Activated T-helper 1 cell treated with anti-CD3 and anti-CD28 coated beads, Interleukin-12 subunit alpha, Interleukin-12 subunit beta, Interleukin-2, Interleukin-4 antibody, amounts not matched to agents 30 ng/mL and 10 ng/mL and 1 ng/mL, durations not matched to agents 14 hours and 24 hours and 36 hours (primary cell): ENCODE measurements at regions not wholly inside any gene's neighbourhood (a gene's known extent, or its start where the extent isn't known, plus 50 kb on each side); places are given as distances from the start of the nearest gene placed in this dataset.

Experiments used
- DNase-seq: peaks from one replicate; pipeline ENCODE4 v3.0.0; 2021; ENCODE audit warnings: low spot score
- H3K27ac Mint-ChIP-seq: one replicate; pipeline ENCODE4 v1.8.0; 2021; ENCODE audit warnings: mild to moderate bottlenecking, mixed read lengths
- H3K27me3 Mint-ChIP-seq: one replicate; pipeline ENCODE4 v1.8.0; 2022; ENCODE audit warnings: mild to moderate bottlenecking, moderate library complexity, mixed read lengths; ENCODE audit not compliant: insufficient read depth
- H3K36me3 Mint-ChIP-seq: one replicate; pipeline ENCODE4 v1.8.0; 2021; ENCODE audit warnings: low read depth, mixed read lengths
- H3K4me1 Mint-ChIP-seq: one replicate; pipeline ENCODE4 v1.8.0; 2021; ENCODE audit warnings: low read depth, mixed read lengths
- H3K4me3 Mint-ChIP-seq: one replicate; pipeline ENCODE4 v1.8.0; 2021; ENCODE audit warnings: mild to moderate bottlenecking, moderate library complexity, mixed read lengths
- H3K9me3 Mint-ChIP-seq: one replicate; pipeline ENCODE4 v1.8.0; 2021; ENCODE audit warnings: mixed read lengths
- intact Hi-C: fragments of 100-400 bp; cut with micrococcal nuclease; formaldehyde crosslinking; loops from one replicate; pipeline ENCODE4 v1.15.1; 2024

- peaks cover 5% of the 10 kb centered on the region for H3K9me3 Mint-ChIP-seq
Measured at GRCh38 chr2:76326636-76327035, 615.9 kb upstream of the GCFC2 start.

GRCh38 chr2:76323381-76323780 lies 612.7 kb upstream of the GCFC2 start:
- H3K4me3 Mint-ChIP-seq, result no peak overlapping the region
- intact Hi-C loops, result no loop called here
- H3K36me3 Mint-ChIP-seq, result no peaks in the 10 kb centered on the region
- H3K27me3 Mint-ChIP-seq, result no peaks in the 10 kb centered on the region
- H3K27ac Mint-ChIP-seq, result no peak overlapping the region
- H3K9me3 Mint-ChIP-seq, result peaks cover 11% of the 10 kb centered on the region
- DNase-seq, result no peak
- no peaks in the 10 kb centered on the region for H3K4me1 Mint-ChIP-seq

More at GRCh38 chr2:76326636-76327035, 615.9 kb upstream of the GCFC2 start:
- no peaks in the 10 kb centered on the region for H3K36me3 Mint-ChIP-seq
- no peaks in the 10 kb centered on the region for H3K4me1 Mint-ChIP-seq
- H3K27ac Mint-ChIP-seq, result no peak overlapping the region
- H3K4me3 Mint-ChIP-seq, result no peak overlapping the region
- DNase-seq, result no peak
- intact Hi-C loops, result no loop called here
- H3K27me3 Mint-ChIP-seq, result no peaks in the 10 kb centered on the region

GRCh38 chr2:76320716-76321115 lies 610.0 kb upstream of the GCFC2 start:
- Mint-ChIP-seq H3K4me3 (no peak overlapping the region), H3K36me3 (no peaks in the 10 kb centered on the region), H3K9me3 (peaks cover 13% of the 10 kb centered on the region), H3K4me1 (no peaks in the 10 kb centered on the region), H3K27me3 (no peaks in the 10 kb centered on the region), H3K27ac (no peak overlapping the region)
- no peak for DNase-seq
- intact Hi-C loops, result no loop called here

- Mint-ChIP-seq H3K36me3 (no peaks in the 10 kb centered on the region), H3K27ac (no peak overlapping the region)
- intact Hi-C loops, result no loop called here
Measured at GRCh38 chr2:76318848-76319360, 608.2 kb upstream of the GCFC2 start.

GRCh38 chr2:76316691-76317090 lies 606.0 kb upstream of the GCFC2 start:
- Mint-ChIP-seq H3K27ac (no peak overlapping the region), H3K4me3 (no peak overlapping the region), H3K4me1 (no peaks in the 10 kb centered on the region), H3K27me3 (no peaks in the 10 kb centered on the region), H3K9me3 (peaks cover 17% of the 10 kb centered on the region), H3K36me3 (no peaks in the 10 kb centered on the region)
- DNase-seq, result no peak
- intact Hi-C loops, result no loop called here

More at GRCh38 chr2:76318848-76319360, 608.2 kb upstream of the GCFC2 start:
- H3K27me3 Mint-ChIP-seq, result no peaks in the 10 kb centered on the region
- no peaks in the 10 kb centered on the region for H3K4me1 Mint-ChIP-seq
- H3K4me3 Mint-ChIP-seq, result no peak overlapping the region
- H3K9me3 Mint-ChIP-seq, result peaks cover 19% of the 10 kb centered on the region
- DNase-seq, result no peak

GRCh38 chr2:76314271-76315020 lies 603.7 kb upstream of the GCFC2 start:
- no peaks in the 10 kb centered on the region for H3K36me3 Mint-ChIP-seq
- intact Hi-C loops, result no loop called here
- no peaks in the 10 kb centered on the region for H3K4me1 Mint-ChIP-seq

GRCh38 chr2:76312236-76312635 lies 601.5 kb upstream of the GCFC2 start:
- no peak for DNase-seq
- H3K27ac Mint-ChIP-seq, result no peak overlapping the region
- no peak overlapping the region for H3K4me3 Mint-ChIP-seq
- intact Hi-C loops, result no loop called here
- peaks cover 15% of the 10 kb centered on the region for H3K9me3 Mint-ChIP-seq
- no peaks in the 10 kb centered on the region for H3K4me1 Mint-ChIP-seq
- no peaks in the 10 kb centered on the region for H3K27me3 Mint-ChIP-seq
- no peaks in the 10 kb centered on the region for H3K36me3 Mint-ChIP-seq

More at GRCh38 chr2:76314271-76315020, 603.7 kb upstream of the GCFC2 start:
- no peak overlapping the region for H3K4me3 Mint-ChIP-seq
- peaks cover 15% of the 10 kb centered on the region for H3K9me3 Mint-ChIP-seq
- H3K27me3 Mint-ChIP-seq, result no peaks in the 10 kb centered on the region
- no peak overlapping the region for H3K27ac Mint-ChIP-seq
- no peak for DNase-seq

- no peak overlapping the region for H3K27ac Mint-ChIP-seq
- no peak overlapping the region for H3K4me3 Mint-ChIP-seq
- no peaks in the 10 kb centered on the region for H3K27me3 Mint-ChIP-seq
- no peak for DNase-seq
- no peaks in the 10 kb centered on the region for H3K4me1 Mint-ChIP-seq
- intact Hi-C loops, result no loop called here
- peaks cover 18% of the 10 kb centered on the region for H3K9me3 Mint-ChIP-seq
- no peaks in the 10 kb centered on the region for H3K36me3 Mint-ChIP-seq
Measured at GRCh38 chr2:76311728-76312127, 601.0 kb upstream of the GCFC2 start.

- intact Hi-C loops, result no loop called here
- Mint-ChIP-seq H3K36me3 (no peaks in the 10 kb centered on the region), H3K4me3 (no peak overlapping the region), H3K9me3 (peaks cover 18% of the 10 kb centered on the region), H3K4me1 (no peaks in the 10 kb centered on the region), H3K27me3 (no peaks in the 10 kb centered on the region), H3K27ac (no peak overlapping the region)
- DNase-seq, result no peak
Measured at GRCh38 chr2:76310894-76311633, 600.3 kb upstream of the GCFC2 start.

GRCh38 chr2:76307495-76307894 lies 596.8 kb upstream of the GCFC2 start:
- Mint-ChIP-seq H3K27ac (no peak overlapping the region), H3K9me3 (peaks cover 22% of the 10 kb centered on the region), H3K36me3 (no peaks in the 10 kb centered on the region), H3K4me3 (no peak overlapping the region), H3K27me3 (no peaks in the 10 kb centered on the region), H3K4me1 (no peaks in the 10 kb centered on the region)
- intact Hi-C loops, result no loop called here
- DNase-seq, result no peak

- no peak for DNase-seq
- Mint-ChIP-seq H3K27me3 (no peaks in the 10 kb centered on the region), H3K27ac (no peak overlapping the region), H3K4me3 (no peak overlapping the region), H3K36me3 (no peaks in the 10 kb centered on the region), H3K9me3 (peaks cover 2% of the 10 kb centered on the region), H3K4me1 (no peaks in the 10 kb centered on the region)
- intact Hi-C loops, result no loop called here
Measured at GRCh38 chr2:76298041-76298440, 587.3 kb upstream of the GCFC2 start.

- no peak overlapping the region for H3K4me3 Mint-ChIP-seq
- no peaks in the 10 kb centered on the region for H3K9me3 Mint-ChIP-seq
- no peaks in the 10 kb centered on the region for H3K27me3 Mint-ChIP-seq
- no peaks in the 10 kb centered on the region for H3K36me3 Mint-ChIP-seq
- no peak for DNase-seq
- no peak overlapping the region for H3K27ac Mint-ChIP-seq
- intact Hi-C loops, result no loop called here
- no peaks in the 10 kb centered on the region for H3K4me1 Mint-ChIP-seq
Measured at GRCh38 chr2:76296438-76296837, 585.7 kb upstream of the GCFC2 start.

- H3K4me3 Mint-ChIP-seq, result no peak overlapping the region
- no peaks in the 10 kb centered on the region for H3K36me3 Mint-ChIP-seq
Measured at GRCh38 chr2:76295762-76296161, 585.0 kb upstream of the GCFC2 start.

More at GRCh38 chr2:76295762-76296161, 585.0 kb upstream of the GCFC2 start:
- intact Hi-C loops, result no loop called here
- Mint-ChIP-seq H3K4me1 (no peaks in the 10 kb centered on the region), H3K9me3 (no peaks in the 10 kb centered on the region), H3K27ac (no peak overlapping the region), H3K27me3 (no peaks in the 10 kb centered on the region)
- no peak for DNase-seq
